Esophagus muscularis mucosa (tissue), 4 donors: ENCODE measurements at regions not wholly inside any gene's neighbourhood (a gene's known extent, or its start where the extent isn't known, plus 50 kb on each side); places are given as distances from the start of the nearest gene placed in this dataset.

Experiments
- DNase-seq: peaks from one replicate; pipeline ENCODE4 v3.0.0-alpha.2; 2017; ENCODE audit errors: extremely low spot score
- H3K27ac ChIP-seq, 4 donors: fragments of 200-600 bp; sonication (generic); replicated peaks in 1 of 4; 1 replicate in 3 of 4; 2 replicates in 1 of 4; pipeline ENCODE4 v1.5.1; 2016 to 2019; ENCODE audit warnings: mild to moderate bottlenecking in 1 of 4
- H3K27me3 ChIP-seq, 4 donors: fragments of 200-600 bp; sonication (generic); one replicate each; pipeline versions ENCODE4 v1.5.1 to v1.6.0; 2016 to 2019
- H3K36me3 ChIP-seq, 4 donors: fragments of 200-600 bp; sonication (generic); one replicate each; pipeline ENCODE4 v1.5.1; 2016 to 2019
- H3K4me1 ChIP-seq, 4 donors: fragments of 200-600 bp; sonication (generic); one replicate each; pipeline ENCODE4 v1.5.1; 2016 to 2019
- H3K4me3 ChIP-seq, 4 donors: fragments of 200-600 bp; sonication (generic); 1 replicate in 2 of 4; 2 replicates in 2 of 4; pipeline ENCODE4 v1.5.1; 2016 to 2019; ENCODE audit warnings: mild to moderate bottlenecking in 4 of 4, moderate library complexity in 1 of 4
- H3K9me3 ChIP-seq, 4 donors: fragments of 200-600 bp; sonication (generic); 1 replicate in 3 of 4; 2 replicates in 1 of 4; pipeline ENCODE4 v1.5.1; 2016 to 2019
- CTCF ChIP-seq, 3 experiments: fragments of 200-600 bp in 2 of 3; fragments of 450-650 bp in 1 of 3; sonication (generic) in 2 of 3; IDR thresholded peaks; one replicate each; pipeline ENCODE4 v1.5.1; 2017 to 2019; ENCODE audit warnings: antibody characterized with exemption in 3 of 3, mild to moderate bottlenecking in 2 of 3, moderate library complexity in 1 of 3
- EP300 ChIP-seq: sonication (generic); formaldehyde crosslinking; IDR thresholded peaks from one replicate; pipeline ENCODE4 v1.6.1; 2017; ENCODE audit warnings: antibody characterized with exemption
- POLR2A ChIP-seq: fragments of 450-650 bp; IDR thresholded peaks from one replicate; pipeline ENCODE4 v1.6.1; 2017; ENCODE audit warnings: antibody characterized with exemption, moderate library complexity, mild to moderate bottlenecking, low read depth
- POLR2AphosphoS5 ChIP-seq, 2 donors: sonication (generic); formaldehyde crosslinking; IDR thresholded peaks; one replicate each; pipeline ENCODE4 v1.6.1; 2017; ENCODE audit warnings: antibody characterized with exemption in 2 of 2
- WGBS: methylation state at CpG from one replicate; pipeline ENCODE4 v1.1.5; 2018; 5-methylcytosine and 5-hydroxymethylcytosine counted together
- intact Hi-C: fragments of 100-400 bp; cut with DNase I; formaldehyde crosslinking; loops from one replicate; pipeline ENCODE4 v1.15.1; 2023

- H3K36me3 ChIP-seq = no peaks in the 10 kb centered on the region
- peak; percentile 74 for DNase-seq
- H3K4me1 ChIP-seq = no peaks in the 10 kb centered on the region
- H3K9me3 ChIP-seq = no peaks in the 10 kb centered on the region
- no peak overlapping the region for H3K4me3 ChIP-seq
- intact Hi-C loops = no loop called here
- H3K27ac ChIP-seq = no peak overlapping the region
- TF ChIP-seq POLR2A (no peak), EP300 (no peak), POLR2AphosphoS5 (IDR thresholded peaks at IDR 0.05) (no peak), CTCF (IDR thresholded peaks at IDR 0.05) (no peak)
- WGBS = 73% methylated on average over 2 of the region's 2 CpGs
- no peaks in the 10 kb centered on the region for H3K27me3 ChIP-seq
Observed at GRCh38 chr21:35768187-35768586, 292.1 kb downstream of the SETD4 start.

GRCh38 chr21:35764586-35764985 lies 295.7 kb downstream of the SETD4 start:
- intact Hi-C loops = no loop called here

GRCh38 chr21:35764077-35764476 lies 296.2 kb downstream of the SETD4 start:
- Histone ChIP-seq H3K4me1 (no peaks in the 10 kb centered on the region), H3K36me3 (no peaks in the 10 kb centered on the region), H3K9me3 (no peaks in the 10 kb centered on the region), H3K27ac (no peak overlapping the region), H3K27me3 (no peaks in the 10 kb centered on the region), H3K4me3 (no peak overlapping the region)
- no peak for TF ChIP-seq CTCF (IDR thresholded peaks at IDR 0.05)
- TF ChIP-seq POLR2A = no peak
- TF ChIP-seq EP300 = no peak
- no peak for TF ChIP-seq POLR2AphosphoS5 (IDR thresholded peaks at IDR 0.05)
- intact Hi-C loops = no loop called here
- peak; percentile 55 for DNase-seq
- 88% methylated on average over 3 of the region's 3 CpGs for WGBS

More at GRCh38 chr21:35764586-35764985, 295.7 kb downstream of the SETD4 start:
- no peak overlapping the region for H3K27ac ChIP-seq
- DNase-seq = no peak
- H3K9me3 ChIP-seq = no peaks in the 10 kb centered on the region
- H3K27me3 ChIP-seq = no peaks in the 10 kb centered on the region
- TF ChIP-seq POLR2AphosphoS5 (IDR thresholded peaks at IDR 0.05) = no peak
- TF ChIP-seq CTCF (IDR thresholded peaks at IDR 0.05) = no peak
- no peak for TF ChIP-seq EP300
- TF ChIP-seq POLR2A = no peak
- H3K4me1 ChIP-seq = no peaks in the 10 kb centered on the region
- no peak overlapping the region for H3K4me3 ChIP-seq
- no peaks in the 10 kb centered on the region for H3K36me3 ChIP-seq

GRCh38 chr21:35754583-35754982 lies 305.7 kb downstream of the SETD4 start:
- Histone ChIP-seq H3K4me3 (no peak overlapping the region), H3K9me3 (no peaks in the 10 kb centered on the region), H3K4me1 (no peaks in the 10 kb centered on the region), H3K27ac (no peak overlapping the region), H3K27me3 (peaks cover 0 to 10% (median 0%) of the 10 kb centered on the region in 4 donors), H3K36me3 (no peaks in the 10 kb centered on the region)
- TF ChIP-seq POLR2AphosphoS5 (IDR thresholded peaks at IDR 0.05) (no peak), POLR2A (no peak), CTCF (IDR thresholded peaks at IDR 0.05) (no peak), EP300 (no peak)
- intact Hi-C loops = no loop called here
- 72% methylated on average over 2 of the region's 2 CpGs for WGBS
- no peak for DNase-seq

GRCh38 chr21:35753308-35753707 lies 307.0 kb downstream of the SETD4 start:
- DNase-seq = no peak
- Histone ChIP-seq H3K27me3 (peaks cover 0 to 10% (median 0%) of the 10 kb centered on the region in 4 donors), H3K36me3 (no peaks in the 10 kb centered on the region), H3K4me1 (no peaks in the 10 kb centered on the region), H3K4me3 (no peak overlapping the region), H3K27ac (no peak overlapping the region), H3K9me3 (no peaks in the 10 kb centered on the region)
- 60% methylated on average over 2 of the region's 2 CpGs for WGBS
- intact Hi-C loops = no loop called here
- TF ChIP-seq EP300 = no peak
- TF ChIP-seq CTCF (IDR thresholded peaks at IDR 0.05) = no peak
- TF ChIP-seq POLR2A = no peak
- TF ChIP-seq POLR2AphosphoS5 (IDR thresholded peaks at IDR 0.05) = no peak
